Panc1 (cell line): ENCODE measurements at regions not wholly inside any gene's neighbourhood (a gene's known extent, or its start where the extent isn't known, plus 50 kb on each side); places are given as distances from the start of the nearest gene placed in this dataset.

Source experiments
- ATAC-seq: fragments of 200-7000 bp; cut with Tn5 transposase; 2 replicates; pipeline ENCODE4 v1.9.1; 2020; ENCODE audit warnings: mild to moderate bottlenecking, moderate library complexity
- BruUV-seq: library from RNA; stranded (reverse); fragments of 400-500 nt; replicated peaks from 2 replicates; lab custom pipeline; 2021; lab: Mats Ljungman, UMichigan
- CTCF ChIA-PET: fragments of 300-600 bp; sonication (Branson Sonifier 250); formaldehyde crosslinking; loops from one replicate; lab custom pipeline; 2022; ENCODE audit warnings: antibody characterized with exemption; lab: Charles Lee
- POLR2A ChIA-PET: fragments of 300-600 bp; sonication (Branson Sonifier 250); formaldehyde crosslinking; loops from one replicate; lab custom pipeline; 2022; ENCODE audit warnings: antibody characterized with exemption; lab: Charles Lee
- DNase-seq: peaks from one replicate; pipeline ENCODE4 v3.0.0-alpha.2; 2010; ENCODE audit warnings: low read depth, low spot score
- H3K27ac ChIP-seq: 2 replicates; pipeline ENCODE4 v1.5.1; 2011; ENCODE audit warnings: mild to moderate bottlenecking, low read length, inconsistent platforms
- H3K27me3 ChIP-seq: fragments of 200-500 bp; sonication (Bioruptor generic); 2 replicates; pipeline ENCODE4 v1.6.0; 2014; ENCODE audit warnings: low read length, inconsistent platforms; ENCODE audit not compliant: control insufficient read depth, insufficient read depth
- H3K36me3 ChIP-seq: fragments of 200-500 bp; sonication (Bioruptor generic); 2 replicates; pipeline ENCODE4 v1.5.1; 2014; ENCODE audit warnings: inconsistent platforms, mild to moderate bottlenecking, low read length, moderate library complexity; ENCODE audit not compliant: control insufficient read depth, insufficient read depth
- H3K4me1 ChIP-seq: 2 replicates; pipeline ENCODE4 v1.5.1; 2011; ENCODE audit warnings: inconsistent platforms, mild to moderate bottlenecking, low read length, moderate library complexity; ENCODE audit not compliant: control insufficient read depth, insufficient read depth
- H3K4me3 ChIP-seq, 2 experiments: 2 replicates each; pipeline ENCODE4 v1.5.1; 2011 to 2012; ENCODE audit warnings: low read depth in 2 of 2, low read length in 2 of 2, mild to moderate bottlenecking in 2 of 2, inconsistent platforms in 1 of 2, moderate library complexity in 1 of 2
- H3K9me3 ChIP-seq: fragments of 200-500 bp; sonication (Bioruptor generic); 2 replicates; pipeline ENCODE4 v1.5.1; 2014; ENCODE audit warnings: low read depth, mild to moderate bottlenecking, inconsistent platforms, low read length, moderate library complexity; ENCODE audit not compliant: control insufficient read depth, insufficient read depth
- CTCF ChIP-seq: fragments of 450-650 bp; IDR thresholded peaks from 2 replicates; pipeline ENCODE4 v1.5.1; 2017; ENCODE audit warnings: mild to moderate bottlenecking
- POLR2AphosphoS5 ChIP-seq: IDR thresholded peaks from 2 replicates; pipeline ENCODE4 v1.6.1; 2012; ENCODE audit warnings: mild to moderate bottlenecking, low read depth, low read length, moderate library complexity
- REST ChIP-seq, 2 experiments: IDR thresholded peaks; 2 replicates each; pipeline ENCODE4 v1.6.1; 2011 to 2012; ENCODE audit warnings: low read depth in 2 of 2, control low read depth in 1 of 2, low read length in 1 of 2, mild to moderate bottlenecking in 1 of 2, moderate library complexity in 1 of 2; ENCODE audit not compliant: insufficient read depth in 1 of 2
- SIN3A ChIP-seq: IDR thresholded peaks from 2 replicates; pipeline ENCODE4 v1.6.1; 2012; ENCODE audit warnings: low read depth, mild to moderate bottlenecking, low read length, moderate library complexity, borderline replicate concordance; ENCODE audit not compliant: insufficient read depth
- TCF7L2 ChIP-seq: IDR thresholded peaks from 2 replicates; pipeline ENCODE4 v1.6.1; 2011; ENCODE audit warnings: mild to moderate bottlenecking, low read depth, low read length, inconsistent platforms
- in situ Hi-C: cut with HindIII; loops from 2 replicates; pipeline ENCODE4 v1.10.0; 2016; ENCODE audit warnings: low sequenced_read_pairs, low pct_unique_long_range_greater_than_20kb
- intact Hi-C: fragments of 100-400 bp; cut with micrococcal nuclease; formaldehyde crosslinking; loops from one replicate; pipeline ENCODE4 v1.10.0; 2022; ENCODE audit not compliant: unreplicated experiment

GRCh38 chrX:76862509-76862908 is 435.0 kb downstream of the MAGEE1 start:
- Histone ChIP-seq H3K4me1 (no peaks in the 10 kb centered on the region), H3K27ac (no peak overlapping the region), H3K4me3 (no peak overlapping the region), H3K27me3 (no peaks in the 10 kb centered on the region), H3K36me3 (no peaks in the 10 kb centered on the region), H3K9me3 (no peaks in the 10 kb centered on the region)
- CTCF ChIA-PET: no interaction called here
- POLR2A ChIA-PET: no interaction called here
- BruUV-seq: no TSS peak
- TF ChIP-seq POLR2AphosphoS5 (no peak), CTCF (no peak), TCF7L2 (no peak), REST (IDR thresholded peaks at IDR 0.05; ENCODE audit: insufficient read depth in 1 of 2, low read depth in 2 of 2, low read length in 1 of 2) (no peak), SIN3A (no peak)
- no peak for DNase-seq
- in situ Hi-C loops: no loop called here
- intact Hi-C loops: no loop called here
- ATAC-seq: no peak

- H3K4me3 ChIP-seq: no peak overlapping the region
- no TSS peak for BruUV-seq
- ATAC-seq (no peak), DNase-seq (no peak)
- no peak overlapping the region for H3K27ac ChIP-seq
- no peak for TF ChIP-seq REST (IDR thresholded peaks at IDR 0.05; ENCODE audit: insufficient read depth in 1 of 2, low read depth in 2 of 2, low read length in 1 of 2)
- TF ChIP-seq CTCF: no peak
- no peak for TF ChIP-seq SIN3A
- TF ChIP-seq POLR2AphosphoS5: no peak
- no peaks in the 10 kb centered on the region for H3K4me1 ChIP-seq
- ChIA-PET CTCF (no interaction called here), POLR2A (no interaction called here)
- no peaks in the 10 kb centered on the region for H3K27me3 ChIP-seq
- H3K36me3 ChIP-seq: no peaks in the 10 kb centered on the region
- in situ Hi-C loops (no loop called here), intact Hi-C loops (no loop called here)
- no peaks in the 10 kb centered on the region for H3K9me3 ChIP-seq
Observed at GRCh38 chrX:76893930-76894329, 466.4 kb downstream of the MAGEE1 start.
